ENCODE measurements at regions not wholly inside any gene's neighbourhood (a gene's known extent, or its start where the extent isn't known, plus 50 kb on each side); places are given as distances from the start of the nearest gene placed in this dataset.
"Not testable (repeated sequence)": the region's sequence is repeated elsewhere in the genome, so short reads cannot be mapped to it uniquely, and the experiment has no call there.

- CTCF ChIA-PET, result no interaction called here
- POLR2A ChIA-PET, result no interaction called here
- no peaks in the 10 kb centered on the region for H3K9me3 Mint-ChIP-seq
- H3K27ac Mint-ChIP-seq, result no peak overlapping the region
- H3K36me3 Mint-ChIP-seq (ENCODE audit: low read depth), result no peaks in the 10 kb centered on the region
- H3K4me3 Mint-ChIP-seq, result no peak overlapping the region
- H3K27me3 Mint-ChIP-seq, result no peaks in the 10 kb centered on the region
- no peaks in the 10 kb centered on the region for H3K4me1 Mint-ChIP-seq
- DNase-seq, result no peak
Measured at GRCh38 chr6:147950623-147950987, 392.0 kb upstream of the SASH1 start.

GRCh38 chr6:147951726-147952125 lies 390.9 kb upstream of the SASH1 start:
- no peak for DNase-seq
- no peaks in the 10 kb centered on the region for H3K36me3 Mint-ChIP-seq (ENCODE audit: low read depth)
- H3K27me3 Mint-ChIP-seq, result no peaks in the 10 kb centered on the region
- H3K27ac Mint-ChIP-seq, result no peak overlapping the region
- no peak overlapping the region for H3K4me3 Mint-ChIP-seq
- POLR2A ChIA-PET, result no interaction called here
- H3K9me3 Mint-ChIP-seq, result no peaks in the 10 kb centered on the region
- H3K4me1 Mint-ChIP-seq, result no peaks in the 10 kb centered on the region
- CTCF ChIA-PET, result no interaction called here

GRCh38 chr6:147954938-147955337 lies 387.7 kb upstream of the SASH1 start:
- Mint-ChIP-seq H3K9me3 (no peaks in the 10 kb centered on the region), H3K27me3 (no peaks in the 10 kb centered on the region), H3K4me3 (no peak overlapping the region), H3K27ac (no peak overlapping the region), H3K36me3 (ENCODE audit: low read depth) (no peaks in the 10 kb centered on the region), H3K4me1 (no peaks in the 10 kb centered on the region)
- POLR2A ChIA-PET, result no interaction called here
- CTCF ChIA-PET, result no interaction called here
- no peak for DNase-seq

GRCh38 chr6:147958683-147959082 lies 384.0 kb upstream of the SASH1 start:
- Mint-ChIP-seq H3K4me3 (no peak overlapping the region), H3K27ac (no peak overlapping the region), H3K27me3 (no peaks in the 10 kb centered on the region), H3K9me3 (no peaks in the 10 kb centered on the region), H3K36me3 (ENCODE audit: low read depth) (no peaks in the 10 kb centered on the region), H3K4me1 (no peaks in the 10 kb centered on the region)
- CTCF ChIA-PET, result no interaction called here
- POLR2A ChIA-PET, result no interaction called here
- no peak for DNase-seq

GRCh38 chr6:147961481-147962141 lies 381.0 kb upstream of the SASH1 start:
- POLR2A ChIA-PET, result interaction anchor here (0.7 kb wide), 1 partner anchor 155 kb away, joined by 6 read pairs; no protein-coding TSS in a partner anchor
- CTCF ChIA-PET, result interaction anchor here (0.7 to 1.3 kb wide), 2 partner anchors 10 to 25 kb away, joined by 3 to 4 read pairs; no protein-coding TSS in a partner anchor
- Mint-ChIP-seq H3K9me3 (peaks cover 7% of the 10 kb centered on the region), H3K27me3 (no peaks in the 10 kb centered on the region), H3K4me1 (no peaks in the 10 kb centered on the region), H3K36me3 (ENCODE audit: low read depth) (no peaks in the 10 kb centered on the region), H3K4me3 (no peak overlapping the region), H3K27ac (no peak overlapping the region)
- DNase-seq, result no peak

GRCh38 chr6:147965448-147965847 lies 377.2 kb upstream of the SASH1 start:
- H3K4me3 Mint-ChIP-seq; H3K27ac Mint-ChIP-seq; POLR2A ChIA-PET; CTCF ChIA-PET; DNase-seq; H3K27me3 Mint-ChIP-seq; H3K36me3 Mint-ChIP-seq (ENCODE audit: low read depth); H3K4me1 Mint-ChIP-seq; H3K9me3 Mint-ChIP-seq: not testable (repeated sequence)

- DNase-seq, result no peak
- Mint-ChIP-seq H3K4me1 (no peaks in the 10 kb centered on the region), H3K9me3 (no peaks in the 10 kb centered on the region), H3K36me3 (ENCODE audit: low read depth) (no peaks in the 10 kb centered on the region), H3K27ac (no peak overlapping the region), H3K27me3 (no peaks in the 10 kb centered on the region), H3K4me3 (no peak overlapping the region)
- POLR2A ChIA-PET, result no interaction called here
- CTCF ChIA-PET, result interaction anchor here (1.4 kb wide), 1 partner anchor 8 kb away, joined by 4 read pairs; no protein-coding TSS in a partner anchor
Measured at GRCh38 chr6:147970970-147971369, 371.7 kb upstream of the SASH1 start.

- DNase-seq, result no peak
- Mint-ChIP-seq H3K4me3 (no peak overlapping the region), H3K36me3 (ENCODE audit: low read depth) (no peaks in the 10 kb centered on the region), H3K4me1 (no peaks in the 10 kb centered on the region), H3K27ac (no peak overlapping the region), H3K9me3 (no peaks in the 10 kb centered on the region), H3K27me3 (no peaks in the 10 kb centered on the region)
- ChIA-PET CTCF (no interaction called here), POLR2A (no interaction called here)
Measured at GRCh38 chr6:147972448-147972847, 370.2 kb upstream of the SASH1 start.

GRCh38 chr6:147973806-147974205 lies 368.8 kb upstream of the SASH1 start:
- no peaks in the 10 kb centered on the region for H3K27me3 Mint-ChIP-seq
- H3K9me3 Mint-ChIP-seq, result no peaks in the 10 kb centered on the region
- POLR2A ChIA-PET, result no interaction called here
- H3K4me3 Mint-ChIP-seq, result no peak overlapping the region
- no peaks in the 10 kb centered on the region for H3K4me1 Mint-ChIP-seq
- no peaks in the 10 kb centered on the region for H3K36me3 Mint-ChIP-seq (ENCODE audit: low read depth)
- CTCF ChIA-PET, result interaction anchor here (0.6 kb wide), 1 partner anchor 391 kb away, joined by 3 read pairs; no protein-coding TSS in a partner anchor
- no peak overlapping the region for H3K27ac Mint-ChIP-seq
- DNase-seq, result no peak

- Mint-ChIP-seq H3K36me3 (ENCODE audit: low read depth) (no peaks in the 10 kb centered on the region), H3K9me3 (no peaks in the 10 kb centered on the region), H3K27me3 (no peaks in the 10 kb centered on the region), H3K4me3 (no peak overlapping the region), H3K4me1 (no peaks in the 10 kb centered on the region), H3K27ac (no peak overlapping the region)
- CTCF ChIA-PET, result no interaction called here
- POLR2A ChIA-PET, result no interaction called here
- no peak for DNase-seq
Measured at GRCh38 chr6:147974376-147974775, 368.3 kb upstream of the SASH1 start.

- CTCF ChIA-PET, result no interaction called here
- no peaks in the 10 kb centered on the region for H3K27me3 Mint-ChIP-seq
- H3K9me3 Mint-ChIP-seq, result no peaks in the 10 kb centered on the region
- H3K4me3 Mint-ChIP-seq, result no peak overlapping the region
- H3K36me3 Mint-ChIP-seq (ENCODE audit: low read depth), result no peaks in the 10 kb centered on the region
- POLR2A ChIA-PET, result no interaction called here
- H3K4me1 Mint-ChIP-seq, result no peaks in the 10 kb centered on the region
- DNase-seq, result no peak
- H3K27ac Mint-ChIP-seq, result no peak overlapping the region
Measured at GRCh38 chr6:147977851-147978465, 364.7 kb upstream of the SASH1 start.

- CTCF ChIA-PET, result interaction anchor here (0.6 kb wide), 1 partner anchor 433 kb away, joined by 3 read pairs; no protein-coding TSS in a partner anchor
- Mint-ChIP-seq H3K27ac (no peak overlapping the region), H3K9me3 (no peaks in the 10 kb centered on the region), H3K36me3 (ENCODE audit: low read depth) (no peaks in the 10 kb centered on the region), H3K4me1 (no peaks in the 10 kb centered on the region), H3K27me3 (no peaks in the 10 kb centered on the region), H3K4me3 (no peak overlapping the region)
- POLR2A ChIA-PET, result no interaction called here
- no peak for DNase-seq
Measured at GRCh38 chr6:147979966-147980365, 362.7 kb upstream of the SASH1 start.

GRCh38 chr6:147983581-147984366 lies 358.9 kb upstream of the SASH1 start:
- Mint-ChIP-seq H3K4me1 (no peaks in the 10 kb centered on the region), H3K36me3 (ENCODE audit: low read depth) (no peaks in the 10 kb centered on the region), H3K27ac (no peak overlapping the region), H3K9me3 (no peaks in the 10 kb centered on the region), H3K4me3 (no peak overlapping the region), H3K27me3 (no peaks in the 10 kb centered on the region)
- POLR2A ChIA-PET, result no interaction called here
- no peak for DNase-seq
- CTCF ChIA-PET, result no interaction called here
